OCI-LY7 (cell line): ENCODE measurements at regions not wholly inside any gene's neighbourhood (a gene's known extent, or its start where the extent isn't known, plus 50 kb on each side); places are given as distances from the start of the nearest gene placed in this dataset.

Experiments
- BruUV-seq: library from RNA; stranded (reverse); fragments of 400-500 nt; replicated peaks from 2 replicates; lab custom pipeline; 2021; lab: Mats Ljungman, UMichigan
- CTCF ChIA-PET: fragments of 300-600 bp; sonication (Branson Sonifier 250); formaldehyde crosslinking; loops from one replicate; lab custom pipeline; 2022; ENCODE audit warnings: antibody characterized with exemption; ENCODE audit not compliant: unreplicated experiment; lab: Charles Lee
- POLR2A ChIA-PET: fragments of 300-600 bp; sonication (Branson Sonifier 250); formaldehyde crosslinking; loops from one replicate; lab custom pipeline; 2022; ENCODE audit warnings: antibody characterized with exemption; lab: Charles Lee
- DNase-seq: peaks from one replicate; pipeline ENCODE4 v3.0.0-alpha.2; 2015; ENCODE audit warnings: low spot score
- H2AFZ ChIP-seq: fragments of 200-600 bp; sonication (generic), shearing (Covaris generic); 2 replicates; pipeline ENCODE4 v1.6.1; 2014; ENCODE audit warnings: mild to moderate bottlenecking, antibody characterized with exemption, low read length, moderate library complexity
- H3K27ac ChIP-seq: fragments of 200-600 bp; sonication (generic); 2 replicates; pipeline ENCODE4 v1.5.1; 2014; ENCODE audit warnings: mixed run types, low read depth, mild to moderate bottlenecking, moderate library complexity, low read length, inconsistent platforms; ENCODE audit not compliant: poor library complexity, severe bottlenecking
- H3K36me3 ChIP-seq: fragments of 200-600 bp; sonication (generic); 2 replicates; pipeline ENCODE4 v1.6.1; 2014; ENCODE audit warnings: mild to moderate bottlenecking, antibody characterized with exemption, low read length, moderate library complexity, mixed read lengths; ENCODE audit not compliant: insufficient read depth
- H3K4me1 ChIP-seq: fragments of 200-600 bp; sonication (generic); 2 replicates; pipeline ENCODE4 v1.5.1; 2014; ENCODE audit warnings: mild to moderate bottlenecking, low read length; ENCODE audit not compliant: insufficient read depth, poor library complexity, severe bottlenecking
- H3K4me2 ChIP-seq: fragments of 200-600 bp; sonication (generic); 2 replicates; pipeline ENCODE4 v1.6.1; 2014; ENCODE audit warnings: mild to moderate bottlenecking, low read length
- H3K4me3 ChIP-seq: fragments of 200-600 bp; sonication (generic); 2 replicates; pipeline ENCODE4 v1.5.1; 2014; ENCODE audit warnings: mild to moderate bottlenecking, low read depth, low read length; ENCODE audit not compliant: poor library complexity, severe bottlenecking
- H3K79me2 ChIP-seq: fragments of 200-600 bp; sonication (generic); 2 replicates; pipeline ENCODE4 v1.6.1; 2016; ENCODE audit warnings: low read depth, mild to moderate bottlenecking, low read length, moderate library complexity, mixed read lengths; ENCODE audit not compliant: insufficient read depth
- H3K9me2 ChIP-seq: fragments of 200-600 bp; sonication (generic); 2 replicates; pipeline ENCODE4 v1.6.1; 2016; ENCODE audit warnings: mild to moderate bottlenecking, low read length, mixed read lengths; ENCODE audit not compliant: insufficient read depth
- H3K9me3 ChIP-seq: fragments of 200-600 bp; sonication (generic); 2 replicates; pipeline ENCODE4 v1.6.1; 2014; ENCODE audit warnings: mild to moderate bottlenecking, mixed run types, low read length, mixed read lengths
- H4K20me1 ChIP-seq: fragments of 200-600 bp; sonication (generic); 2 replicates; pipeline ENCODE4 v1.6.1; 2014; ENCODE audit warnings: mild to moderate bottlenecking, antibody characterized with exemption, low read length, moderate library complexity, mixed read lengths; ENCODE audit not compliant: insufficient read depth
- EZH2phosphoT487 ChIP-seq: fragments of 200-600 bp; sonication (generic); IDR thresholded peaks from 2 replicates; pipeline ENCODE4 v1.6.1; 2018; ENCODE audit warnings: low read depth, borderline replicate concordance, mild to moderate bottlenecking, mixed run types, antibody characterized with exemption, low read length, moderate library complexity, mixed read lengths
- intact Hi-C: fragments of 100-400 bp; cut with micrococcal nuclease; formaldehyde crosslinking; loops from one replicate; pipeline ENCODE4 v1.10.0; 2022; ENCODE audit not compliant: unreplicated experiment
- TF ChIP-seq, protein P1 (sequence below): fragments of 200-600 bp; sonication (generic); conservative IDR thresholded peaks from 2 replicates; pipeline ENCODE4 v1.5.1; 2014; ENCODE audit warnings: mild to moderate bottlenecking, antibody characterized with exemption, low read length, moderate library complexity, mixed read lengths

DNA sequence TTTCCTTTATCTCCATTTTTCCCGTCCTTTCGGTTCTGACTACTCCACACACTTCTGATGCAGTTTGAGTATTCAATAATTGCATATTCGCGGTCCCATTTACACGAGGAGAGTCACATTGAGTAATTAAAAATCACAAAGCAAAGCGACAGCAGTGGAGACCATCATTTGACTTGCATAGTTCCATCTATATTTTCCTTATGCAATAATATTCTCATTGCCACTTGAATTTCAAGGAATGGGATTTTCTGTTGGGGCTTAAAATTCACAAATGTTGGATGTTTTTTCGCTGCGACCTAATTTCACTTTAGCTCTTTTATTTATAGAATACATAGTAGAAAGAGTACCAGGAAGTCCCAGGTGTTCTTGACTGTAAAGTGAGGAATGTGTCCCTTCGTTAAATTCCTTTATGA lies 186.8 kb downstream of the ZEB2 start:
- intact Hi-C loops, result loop anchor here (2.0 to 10.0 kb wide), 7 partner anchors 168 to 1419 kb away; partner anchors contain the start of gene ARHGAP15
- H4K20me1 ChIP-seq, result no peaks in the 10 kb centered on the region
- H3K4me1 ChIP-seq, result peaks cover 26% of the 10 kb centered on the region
- H3K27ac ChIP-seq, result peak overlapping the region; percentile 53
- peak overlapping the region; percentile 97 for H3K4me3 ChIP-seq
- POLR2A ChIA-PET, result interaction anchor here (0.6 to 1.9 kb wide), 9 partner anchors 9 to 1418 kb away, joined by 3 to 7 read pairs (median 4); no protein-coding TSS in a partner anchor
- H3K9me3 ChIP-seq, result no peaks in the 10 kb centered on the region
- H3K36me3 ChIP-seq, result peaks cover 7% of the 10 kb centered on the region; the same call in 1 of the 2 replicates
- H3K4me2 ChIP-seq, result peak overlapping the region; percentile 81
- no TSS peak for BruUV-seq
- H3K79me2 ChIP-seq, result peaks cover 36% of the 10 kb centered on the region
- H2AFZ ChIP-seq, result peak overlapping the region; percentile 89
- TF ChIP-seq EZH2phosphoT487, result no peak
- TF ChIP-seq, protein P1, sequence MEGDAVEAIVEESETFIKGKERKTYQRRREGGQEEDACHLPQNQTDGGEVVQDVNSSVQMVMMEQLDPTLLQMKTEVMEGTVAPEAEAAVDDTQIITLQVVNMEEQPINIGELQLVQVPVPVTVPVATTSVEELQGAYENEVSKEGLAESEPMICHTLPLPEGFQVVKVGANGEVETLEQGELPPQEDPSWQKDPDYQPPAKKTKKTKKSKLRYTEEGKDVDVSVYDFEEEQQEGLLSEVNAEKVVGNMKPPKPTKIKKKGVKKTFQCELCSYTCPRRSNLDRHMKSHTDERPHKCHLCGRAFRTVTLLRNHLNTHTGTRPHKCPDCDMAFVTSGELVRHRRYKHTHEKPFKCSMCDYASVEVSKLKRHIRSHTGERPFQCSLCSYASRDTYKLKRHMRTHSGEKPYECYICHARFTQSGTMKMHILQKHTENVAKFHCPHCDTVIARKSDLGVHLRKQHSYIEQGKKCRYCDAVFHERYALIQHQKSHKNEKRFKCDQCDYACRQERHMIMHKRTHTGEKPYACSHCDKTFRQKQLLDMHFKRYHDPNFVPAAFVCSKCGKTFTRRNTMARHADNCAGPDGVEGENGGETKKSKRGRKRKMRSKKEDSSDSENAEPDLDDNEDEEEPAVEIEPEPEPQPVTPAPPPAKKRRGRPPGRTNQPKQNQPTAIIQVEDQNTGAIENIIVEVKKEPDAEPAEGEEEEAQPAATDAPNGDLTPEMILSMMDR, result no peak
- no peaks in the 10 kb centered on the region for H3K9me2 ChIP-seq
- CTCF ChIA-PET, result no interaction called here
- DNase-seq, result no peak

DNA sequence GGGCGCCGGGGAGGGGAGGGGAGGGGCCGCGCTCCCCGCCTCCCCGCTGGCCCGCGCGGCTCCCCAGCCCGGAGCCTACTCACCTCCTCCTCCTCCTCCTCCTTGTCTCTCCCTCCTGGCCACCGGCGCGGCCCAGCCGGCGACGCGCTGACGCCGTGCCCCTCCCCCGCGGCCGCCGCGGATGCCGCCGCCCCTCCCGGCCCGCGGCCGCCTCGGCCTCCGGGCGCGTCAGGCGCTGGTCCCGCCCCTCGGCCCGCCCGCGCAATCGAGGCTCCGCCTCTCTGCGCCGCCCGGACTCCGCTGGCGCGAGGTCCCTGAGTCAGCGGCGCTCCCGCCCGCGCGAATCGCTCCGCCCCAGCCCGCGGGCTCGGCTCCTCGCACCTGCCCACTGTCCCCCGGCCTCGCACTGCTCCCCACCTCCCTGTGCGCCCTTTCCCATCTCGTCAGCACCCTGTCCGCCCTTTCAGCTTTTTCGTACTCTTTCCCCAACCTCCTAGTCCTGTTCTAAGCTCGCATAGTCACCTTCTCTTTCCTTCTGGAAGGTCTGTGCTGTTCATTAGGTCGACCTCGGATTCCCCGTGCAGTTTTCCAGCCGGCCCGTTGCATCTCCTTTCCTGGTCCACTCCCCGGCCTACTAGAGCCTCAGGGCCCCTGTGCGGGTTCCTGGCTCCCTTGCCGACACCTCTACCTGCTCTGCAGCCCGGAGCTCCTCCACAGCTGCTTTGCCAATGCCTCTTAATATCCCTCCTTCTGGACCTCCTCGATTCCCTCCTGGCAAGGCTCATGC lies 187.4 kb downstream of the ZEB2 start:
- CTCF ChIA-PET, result no interaction called here
- peak; percentile 93 for DNase-seq
- Histone ChIP-seq H4K20me1 (no peaks in the 10 kb centered on the region), H3K4me2 (peak overlapping the region; percentile 81), H2AFZ (peak overlapping the region; percentile 89), H3K9me3 (no peaks in the 10 kb centered on the region), H3K79me2 (peaks cover 40% of the 10 kb centered on the region), H3K4me3 (peak overlapping the region; percentile 97), H3K9me2 (no peaks in the 10 kb centered on the region), H3K27ac (peak overlapping the region; percentile 68), H3K4me1 (peaks cover 26% of the 10 kb centered on the region), H3K36me3 (peaks cover 8% of the 10 kb centered on the region; the same call in 1 of the 2 replicates)
- intact Hi-C loops, result loop anchor here (2.0 to 10.0 kb wide), 7 partner anchors 168 to 1420 kb away; partner anchors contain the start of gene ARHGAP15
- TF ChIP-seq, protein P1, result no peak
- TF ChIP-seq EZH2phosphoT487, result no peak
- no TSS peak for BruUV-seq
- POLR2A ChIA-PET, result interaction anchor here (0.6 to 2.1 kb wide), 11 partner anchors 8 to 1419 kb away, joined by 3 to 19 read pairs (median 4); no protein-coding TSS in a partner anchor
